SK-N-SH (cell line): ENCODE measurements at regions not wholly inside any gene's neighbourhood (a gene's known extent, or its start where the extent isn't known, plus 50 kb on each side); places are given as distances from the start of the nearest gene placed in this dataset.

Experiments
- POLR2AphosphoS5 ChIP-seq: IDR thresholded peaks from 2 replicates; pipeline ENCODE4 v1.6.1; 2012; ENCODE audit warnings: low read depth, low read length
- USF2 ChIP-seq: fragments of 150-350 bp; IDR thresholded peaks from 2 replicates; pipeline ENCODE4 v1.6.1; 2017; ENCODE audit warnings: antibody characterized with exemption, low read length, low read depth, borderline replicate concordance

DNA sequence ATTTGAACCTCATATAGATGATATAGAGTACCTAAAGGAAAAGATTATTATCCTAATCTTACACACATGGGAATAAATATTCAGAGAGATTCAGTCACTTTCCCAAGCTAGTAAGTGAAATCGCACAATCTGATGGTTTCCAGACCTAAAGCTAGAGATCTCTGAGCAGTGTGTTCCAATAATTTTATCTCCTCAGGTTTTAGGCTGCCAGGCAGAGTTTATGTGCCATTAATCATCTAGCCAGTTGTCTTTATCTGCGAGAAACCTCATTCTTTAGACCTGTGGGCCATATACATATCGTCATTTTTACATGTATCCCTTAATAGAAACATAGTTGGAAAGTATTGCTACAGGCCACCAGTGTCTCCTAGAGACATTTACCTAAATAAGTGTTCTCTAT, 647.2 kb upstream of the STEAP1 start:
- no peak for TF ChIP-seq POLR2AphosphoS5
- no peak for TF ChIP-seq USF2
